Type B pancreatic cell (in vitro differentiated cells): ENCODE measurements at regions not wholly inside any gene's neighbourhood (a gene's known extent, or its start where the extent isn't known, plus 50 kb on each side); places are given as distances from the start of the nearest gene placed in this dataset.

ENCODE experiments used
- DNase-seq: peaks from one replicate; pipeline ENCODE4 v3.0.0; 2021; ENCODE audit warnings: mixed read lengths; ENCODE audit not compliant: unreplicated experiment; ENCODE audit errors: extremely low spot score
- H3K27ac Mint-ChIP-seq: 2 replicates; pipeline ENCODE4 v1.8.0; 2021; ENCODE audit warnings: mild to moderate bottlenecking, mixed read lengths
- H3K27me3 Mint-ChIP-seq: 2 replicates; pipeline ENCODE4 v1.8.0; 2021; ENCODE audit warnings: mixed read lengths
- H3K36me3 Mint-ChIP-seq: 2 replicates; pipeline ENCODE4 v1.8.0; 2021; ENCODE audit warnings: mixed read lengths
- H3K4me1 Mint-ChIP-seq: one replicate; pipeline ENCODE4 v1.8.0; 2021; ENCODE audit warnings: mixed read lengths; ENCODE audit not compliant: unreplicated experiment
- H3K4me3 Mint-ChIP-seq: 2 replicates; pipeline ENCODE4 v1.8.0; 2021; ENCODE audit warnings: mild to moderate bottlenecking, mixed read lengths
- H3K9me3 Mint-ChIP-seq: 2 replicates; pipeline ENCODE4 v1.8.0; 2021; ENCODE audit warnings: mixed read lengths
- TF ChIP-seq, protein P1 (sequence below): fragments of 200-600 bp; sonication (generic); conservative IDR thresholded peaks from 2 replicates; pipeline ENCODE4 v1.5.0; 2021; ENCODE audit warnings: antibody characterized with exemption, mild to moderate bottlenecking

DNA sequence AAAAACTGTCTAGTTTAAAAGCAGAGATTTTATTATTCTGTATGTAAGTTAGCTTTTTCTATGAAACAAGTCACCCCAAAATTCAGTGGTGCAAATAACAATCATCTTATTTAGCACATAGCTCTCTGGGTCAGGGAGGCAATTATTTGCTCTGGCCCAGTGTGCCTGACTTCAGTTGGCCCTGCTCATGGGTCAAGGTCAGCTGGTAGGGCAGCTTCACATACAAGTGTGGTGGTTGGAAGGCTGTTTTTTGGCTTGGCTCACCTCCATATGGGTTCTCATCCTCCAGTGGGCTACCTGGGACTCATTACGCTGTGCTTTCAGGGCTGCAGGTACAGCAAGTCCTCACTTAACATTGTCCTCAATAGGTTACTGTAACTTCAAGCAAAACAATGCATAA lies 228.6 kb downstream of the NR2F2 start:
- Mint-ChIP-seq H3K4me3 (no peak overlapping the region), H3K36me3 (no peaks in the 10 kb centered on the region), H3K27ac (no peak overlapping the region), H3K27me3 (peaks cover 10% of the 10 kb centered on the region), H3K9me3 (peaks cover 12% of the 10 kb centered on the region), H3K4me1 (no peaks in the 10 kb centered on the region)
- DNase-seq = no peak
- TF ChIP-seq, protein P1, sequence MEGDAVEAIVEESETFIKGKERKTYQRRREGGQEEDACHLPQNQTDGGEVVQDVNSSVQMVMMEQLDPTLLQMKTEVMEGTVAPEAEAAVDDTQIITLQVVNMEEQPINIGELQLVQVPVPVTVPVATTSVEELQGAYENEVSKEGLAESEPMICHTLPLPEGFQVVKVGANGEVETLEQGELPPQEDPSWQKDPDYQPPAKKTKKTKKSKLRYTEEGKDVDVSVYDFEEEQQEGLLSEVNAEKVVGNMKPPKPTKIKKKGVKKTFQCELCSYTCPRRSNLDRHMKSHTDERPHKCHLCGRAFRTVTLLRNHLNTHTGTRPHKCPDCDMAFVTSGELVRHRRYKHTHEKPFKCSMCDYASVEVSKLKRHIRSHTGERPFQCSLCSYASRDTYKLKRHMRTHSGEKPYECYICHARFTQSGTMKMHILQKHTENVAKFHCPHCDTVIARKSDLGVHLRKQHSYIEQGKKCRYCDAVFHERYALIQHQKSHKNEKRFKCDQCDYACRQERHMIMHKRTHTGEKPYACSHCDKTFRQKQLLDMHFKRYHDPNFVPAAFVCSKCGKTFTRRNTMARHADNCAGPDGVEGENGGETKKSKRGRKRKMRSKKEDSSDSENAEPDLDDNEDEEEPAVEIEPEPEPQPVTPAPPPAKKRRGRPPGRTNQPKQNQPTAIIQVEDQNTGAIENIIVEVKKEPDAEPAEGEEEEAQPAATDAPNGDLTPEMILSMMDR = no peak

DNA sequence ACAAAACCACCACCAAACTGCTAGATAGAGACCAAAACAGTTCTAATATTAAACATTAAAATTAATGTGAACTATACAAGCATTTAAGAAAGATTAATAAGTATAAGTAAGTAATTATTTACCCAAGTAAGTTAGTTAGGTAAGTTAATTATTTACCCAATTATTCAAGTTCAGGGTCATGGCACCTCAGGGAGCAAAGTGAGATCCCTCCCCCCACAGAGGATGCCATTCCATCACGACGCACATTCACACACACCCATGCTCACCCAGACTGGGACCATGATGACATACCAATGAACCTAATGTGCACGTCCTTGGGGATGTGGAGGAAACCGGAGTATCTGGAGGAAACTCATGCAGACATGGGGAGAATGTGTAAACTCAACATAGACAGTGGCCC lies 229.1 kb downstream of the NR2F2 start:
- Mint-ChIP-seq H3K4me1 (no peaks in the 10 kb centered on the region), H3K9me3 (peaks cover 17% of the 10 kb centered on the region), H3K36me3 (no peaks in the 10 kb centered on the region)

DNA sequence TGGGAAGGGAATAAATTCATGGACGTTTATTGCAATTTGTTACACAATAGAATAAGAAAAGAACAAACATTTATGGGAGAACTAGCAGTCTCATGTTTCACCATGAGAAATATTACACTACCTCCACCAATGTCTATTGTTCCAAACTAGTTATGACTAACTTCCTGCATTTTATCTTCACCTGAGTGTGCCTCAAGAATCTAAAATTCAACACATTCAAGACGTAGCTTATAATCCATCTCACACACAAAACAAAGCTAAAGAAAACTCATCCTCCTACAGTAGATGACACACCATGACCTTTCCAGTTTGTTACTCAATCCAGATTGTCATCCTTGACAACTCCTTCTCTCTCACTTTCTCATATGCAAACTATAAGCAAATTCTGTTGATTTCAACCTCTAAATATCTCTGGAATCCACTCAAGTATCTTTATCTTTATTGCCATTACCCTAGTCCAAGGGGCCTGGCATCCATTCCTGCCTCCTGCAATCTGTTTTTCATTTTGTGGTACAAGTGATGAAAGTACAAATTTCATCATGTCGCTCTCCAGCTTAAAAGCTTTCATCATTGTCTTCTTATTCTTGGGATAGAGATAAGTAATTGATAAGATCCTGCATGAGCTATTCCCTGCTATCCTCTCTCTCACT lies 229.9 kb downstream of the NR2F2 start:
- TF ChIP-seq, protein P1 = no peak
- Mint-ChIP-seq H3K27me3 (peaks cover 2% of the 10 kb centered on the region), H3K4me3 (no peak overlapping the region), H3K9me3 (peaks cover 15% of the 10 kb centered on the region), H3K36me3 (no peaks in the 10 kb centered on the region), H3K4me1 (no peaks in the 10 kb centered on the region), H3K27ac (no peak overlapping the region)
- DNase-seq = no peak

More for the DNA sequence above, 229.1 kb downstream of the NR2F2 start:
- DNase-seq = no peak
- Mint-ChIP-seq H3K27ac (no peak overlapping the region), H3K27me3 (peaks cover 10% of the 10 kb centered on the region), H3K4me3 (no peak overlapping the region)
- TF ChIP-seq, protein P1 = no peak

- H3K4me1 Mint-ChIP-seq = no peaks in the 10 kb centered on the region
- TF ChIP-seq, protein P1 = no peak
- peaks cover 2% of the 10 kb centered on the region for H3K27me3 Mint-ChIP-seq
- DNase-seq = no peak
- H3K4me3 Mint-ChIP-seq = no peak overlapping the region
- H3K27ac Mint-ChIP-seq = no peak overlapping the region
- peaks cover 12% of the 10 kb centered on the region for H3K9me3 Mint-ChIP-seq
- no peaks in the 10 kb centered on the region for H3K36me3 Mint-ChIP-seq
Observed at GRCh38 chr15:96561593-96561992, 231.1 kb downstream of the NR2F2 start.

DNA sequence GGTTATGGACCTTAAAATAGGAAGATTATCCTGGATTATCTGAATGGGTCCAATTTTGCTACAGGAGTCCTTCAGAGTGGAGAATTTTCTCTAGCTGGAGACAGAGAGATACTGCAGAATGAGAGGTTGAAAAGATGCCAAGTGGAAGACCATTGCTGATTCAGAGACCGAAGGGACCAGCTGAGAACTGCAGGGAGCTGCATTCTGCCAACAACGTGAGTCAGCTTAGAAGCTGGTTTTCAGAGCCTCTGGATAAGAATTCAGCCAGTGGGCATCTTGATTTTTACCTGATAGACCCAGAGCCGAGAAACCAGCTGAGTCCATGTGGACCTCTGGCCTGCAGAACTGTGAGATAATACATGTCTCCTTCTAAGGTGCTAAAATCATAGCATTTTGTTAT lies 234.0 kb downstream of the NR2F2 start:
- TF ChIP-seq, protein P1 = no peak
- Mint-ChIP-seq H3K27ac (no peak overlapping the region), H3K4me1 (no peaks in the 10 kb centered on the region)

More for the DNA sequence above, 234.0 kb downstream of the NR2F2 start:
- Mint-ChIP-seq H3K27me3 (peaks cover 3% of the 10 kb centered on the region), H3K4me3 (no peak overlapping the region), H3K9me3 (peaks cover 12% of the 10 kb centered on the region), H3K36me3 (no peaks in the 10 kb centered on the region)
- no peak for DNase-seq
